ENCODE measurements at regions not wholly inside any gene's neighbourhood (a gene's known extent, or its start where the extent isn't known, plus 50 kb on each side); places are given as distances from the start of the nearest gene placed in this dataset.
"Not testable (repeated sequence)": the region's sequence is repeated elsewhere in the genome, so short reads cannot be mapped to it uniquely, and the experiment has no call there.

- no peak for DNase-seq (ENCODE audit: low read depth)
Observed at GRCh38 chr18:39599251-39599650, 2033.7 kb upstream of the CELF4 start.

- no peak for DNase-seq (ENCODE audit: low read depth)
Observed at GRCh38 chr18:39596891-39597290, 2031.3 kb upstream of the CELF4 start.

- no peak for DNase-seq (ENCODE audit: low read depth)
Observed at GRCh38 chr18:39596221-39596620, 2030.6 kb upstream of the CELF4 start.

- no peak for DNase-seq (ENCODE audit: low read depth)
Observed at GRCh38 chr18:39594206-39594605, 2028.6 kb upstream of the CELF4 start.

GRCh38 chr18:39591649-39592048 is 2026.1 kb upstream of the CELF4 start:
- no peak for DNase-seq (ENCODE audit: low read depth)

GRCh38 chr18:39589496-39589895 is 2023.9 kb upstream of the CELF4 start:
- no peak for DNase-seq (ENCODE audit: low read depth)

GRCh38 chr18:39587586-39587985 is 2022.0 kb upstream of the CELF4 start:
- DNase-seq (ENCODE audit: low read depth): no peak

- DNase-seq (ENCODE audit: low read depth): no peak
Observed at GRCh38 chr18:39586741-39587140, 2021.1 kb upstream of the CELF4 start.

- DNase-seq (ENCODE audit: low read depth): no peak
Observed at GRCh38 chr18:39574897-39575296, 2009.3 kb upstream of the CELF4 start.

- DNase-seq (ENCODE audit: low read depth): no peak
Observed at GRCh38 chr18:39571511-39571910, 2005.9 kb upstream of the CELF4 start.

- not testable (repeated sequence) for DNase-seq (ENCODE audit: low read depth)
Observed at GRCh38 chr18:39565551-39566230, 2000.1 kb upstream of the CELF4 start.

GRCh38 chr18:39564716-39565115 is 1999.1 kb upstream of the CELF4 start:
- no peak for DNase-seq (ENCODE audit: low read depth)

- DNase-seq (ENCODE audit: low read depth): no peak
Observed at GRCh38 chr18:39561126-39561525, 1995.5 kb upstream of the CELF4 start.

GRCh38 chr18:39558658-39559057 is 1993.1 kb upstream of the CELF4 start:
- DNase-seq (ENCODE audit: low read depth): no peak

- DNase-seq (ENCODE audit: low read depth): no peak
Observed at GRCh38 chr18:39555496-39555895, 1989.9 kb upstream of the CELF4 start.

GRCh38 chr18:39550701-39551100 is 1985.1 kb upstream of the CELF4 start:
- no peak for DNase-seq (ENCODE audit: low read depth)

GRCh38 chr18:39549144-39549543 is 1983.5 kb upstream of the CELF4 start:
- no peak for DNase-seq (ENCODE audit: low read depth)

- DNase-seq (ENCODE audit: low read depth): no peak
Observed at GRCh38 chr18:39531659-39532058, 1966.1 kb upstream of the CELF4 start.

GRCh38 chr18:39529358-39529757 is 1963.8 kb upstream of the CELF4 start:
- DNase-seq (ENCODE audit: low read depth): no peak

GRCh38 chr18:39527465-39527864 is 1961.9 kb upstream of the CELF4 start:
- no peak for DNase-seq (ENCODE audit: low read depth)

- no peak for DNase-seq (ENCODE audit: low read depth)
Observed at GRCh38 chr18:39524370-39524769, 1958.8 kb upstream of the CELF4 start.

- DNase-seq (ENCODE audit: low read depth): no peak
Observed at GRCh38 chr18:39523281-39523680, 1957.7 kb upstream of the CELF4 start.

GRCh38 chr18:39521164-39521563 is 1955.6 kb upstream of the CELF4 start:
- DNase-seq (ENCODE audit: low read depth): no peak

- DNase-seq (ENCODE audit: low read depth): no peak
Observed at GRCh38 chr18:39519741-39520140, 1954.1 kb upstream of the CELF4 start.

GRCh38 chr18:39515299-39515698 is 1949.7 kb upstream of the CELF4 start:
- no peak for DNase-seq (ENCODE audit: low read depth)

All from stimulated activated CD4-positive, alpha-beta T cell treated with anti-CD3 and anti-CD28 coated beads, Interleukin-2, amount 100 ng/mL, for 4 hours (primary cell).